Heart left ventricle (tissue), 16 donors: ENCODE measurements at regions not wholly inside any gene's neighbourhood (a gene's known extent, or its start where the extent isn't known, plus 50 kb on each side); places are given as distances from the start of the nearest gene placed in this dataset.

Source experiments
- ATAC-seq, 4 donors: fragments of 200-7000 bp; cut with Tn5 transposase; one replicate each; pipeline ENCODE4 v1.9.1; 2020 to 2022; ENCODE audit warnings: moderate library complexity in 4 of 4, mild to moderate bottlenecking in 3 of 4, moderate number of reproducible peaks in 1 of 4
- DNase-seq, 5 donors: peaks; one replicate each; pipeline ENCODE4 v3.0.0-alpha.2; 2020
- H3K27ac ChIP-seq, 12 donors: fragments of 200-600 bp; sonication (generic) in 4 of 12; one replicate each; pipeline versions ENCODE4 v1.5.0 to v1.8.0; 2016 to 2022; ENCODE audit warnings: mild to moderate bottlenecking in 2 of 12
- H3K27me3 ChIP-seq, 9 donors: fragments of 200-600 bp; sonication (generic) in 2 of 9; one replicate each; pipeline versions ENCODE4 v1.5.1 to v1.8.0; 2016 to 2022; ENCODE audit warnings: mild to moderate bottlenecking in 3 of 9
- H3K36me3 ChIP-seq, 9 donors: fragments of 200-600 bp; sonication (generic) in 2 of 9; one replicate each; pipeline versions ENCODE4 v1.5.0 to v1.8.0; 2018 to 2022; ENCODE audit warnings: mild to moderate bottlenecking in 2 of 9
- H3K4me1 ChIP-seq, 12 donors: fragments of 200-600 bp; sonication (generic) in 4 of 12; one replicate each; pipeline versions ENCODE4 v1.5.0 to v1.8.0; 2016 to 2022; ENCODE audit warnings: mild to moderate bottlenecking in 3 of 12
- H3K4me3 ChIP-seq, 12 donors: fragments of 200-600 bp; sonication (generic) in 4 of 12; one replicate each; pipeline versions ENCODE4 v1.5.0 to v1.8.0; 2017 to 2022; ENCODE audit warnings: mild to moderate bottlenecking in 9 of 12, moderate library complexity in 4 of 12
- H3K9me3 ChIP-seq, 12 donors: fragments of 200-600 bp; sonication (generic) in 4 of 12; one replicate each; pipeline versions ENCODE4 v1.5.0 to v1.8.0; 2016 to 2022; ENCODE audit warnings: mild to moderate bottlenecking in 1 of 12
- CTCF ChIP-seq, 12 donors: fragments of 200-600 bp; sonication (generic) in 4 of 12; IDR thresholded peaks; one replicate each; pipeline versions ENCODE4 v1.5.0 to v1.8.0; 2018 to 2022; ENCODE audit warnings: antibody characterized with exemption in 12 of 12, mild to moderate bottlenecking in 5 of 12
- POLR2A ChIP-seq, 2 donors: fragments of 450-650 bp; IDR thresholded peaks; one replicate each; pipeline ENCODE4 v1.6.1; 2017; ENCODE audit warnings: antibody characterized with exemption in 2 of 2, mild to moderate bottlenecking in 2 of 2, moderate library complexity in 2 of 2
- WGBS, 4 donors: extraction: QIAGEN DNeasy Blood & Tissue Kit in 2 of 4; methylation state at CpG; one replicate each; pipeline versions ENCODE4 v1.1.5 to v1.1.7; 2013 to 2018; 5-methylcytosine and 5-hydroxymethylcytosine counted together
- intact Hi-C, 10 donors: fragments of 100-400 bp; cut with DNase I; formaldehyde crosslinking; loops; one replicate each; pipeline versions ENCODE4 v1.11.1 to v1.14.2; 2022
- donor health status: ischemic (EF 13 %, LVEDD 7.1; RV severe dilation, severe dysfunction).
- donor health status: healthy with polysubstance abuse.
- donor health status: DM: no; HTN: yes; CAD: no.
- donor health status: DM: no; HTN: no; CAD: no.
- donor health status: ischemic (EF 25% LVEDD 6.9; RV normal size, moderate dysfunction).
- donor health status: ischemic (EF 25% LVEDD 5.7; RV mildly dilated, moderate dysfunction).
- donor health status: healthy.
- donor health status: DM: yes; HTN: yes; CAD: no.
- donor health status: ischemic (EF 35%, LVEDD 5.7; RV mildly dilated, moderate dysfunction).
- donor health status: nonischemic (EF 11% LVEDD 7.7; RV severe dilation, severe dysfunction).
- donor health status: DM: yes; HTN: yes; CAD: no.
- donor health status: PGD.
- donor health status: ischemic (EF 29% LVEDD 5.4; RV normal size, mild dysfunction).
- donor health status: nonischemic (EF 23%, LVEDD 6.1; RV moderate dilation, normal function).

GRCh38 chr4:136651932-136652331 lies 880.4 kb downstream of the PCDH18 start:
- Histone ChIP-seq H3K36me3 (no peaks in the 10 kb centered on the region), H3K27me3 (no peaks in the 10 kb centered on the region), H3K4me3 (no peak overlapping the region), H3K9me3 (no peaks in the 10 kb centered on the region), H3K4me1 (no peaks in the 10 kb centered on the region), H3K27ac (no peak overlapping the region)
- ATAC-seq: no peak
- intact Hi-C loops: no loop called here
- TF ChIP-seq CTCF (IDR thresholded peaks at IDR 0.05) (no peak), POLR2A (IDR thresholded peaks at IDR 0.05) (no peak)
- no peak for DNase-seq

GRCh38 chr4:136651278-136651667 lies 881.0 kb downstream of the PCDH18 start:
- intact Hi-C loops: no loop called here
- H3K4me3 ChIP-seq: no peak overlapping the region
- H3K9me3 ChIP-seq: no peaks in the 10 kb centered on the region
- WGBS, 4 donors: 60 to 82% (median 71%) methylated on average over 1 of the region's 1 CpG
- no peaks in the 10 kb centered on the region for H3K36me3 ChIP-seq
- no peak for DNase-seq
- H3K27ac ChIP-seq: no peak overlapping the region
- H3K27me3 ChIP-seq: no peaks in the 10 kb centered on the region
- ATAC-seq: no peak
- no peak for TF ChIP-seq CTCF (IDR thresholded peaks at IDR 0.05)
- H3K4me1 ChIP-seq: no peaks in the 10 kb centered on the region

GRCh38 chr4:136650541-136651277 lies 881.6 kb downstream of the PCDH18 start:
- Histone ChIP-seq H3K4me1 (no peaks in the 10 kb centered on the region), H3K27me3 (no peaks in the 10 kb centered on the region), H3K4me3 (no peak overlapping the region), H3K9me3 (no peaks in the 10 kb centered on the region), H3K36me3 (no peaks in the 10 kb centered on the region), H3K27ac (no peak overlapping the region)
- ATAC-seq (no peak), DNase-seq (no peak)
- WGBS, 4 donors: 53 to 58% (median 57%) methylated on average over 5 of the region's 5 CpGs
- intact Hi-C loops: no loop called here
- TF ChIP-seq CTCF (IDR thresholded peaks at IDR 0.05): no peak
- TF ChIP-seq POLR2A (IDR thresholded peaks at IDR 0.05): no peak

- ATAC-seq: no peak
- DNase-seq: no peak
- no peaks in the 10 kb centered on the region for H3K36me3 ChIP-seq
- H3K9me3 ChIP-seq: no peaks in the 10 kb centered on the region
- intact Hi-C loops: no loop called here
- TF ChIP-seq POLR2A (IDR thresholded peaks at IDR 0.05) (no peak), CTCF (IDR thresholded peaks at IDR 0.05) (no peak)
- H3K27me3 ChIP-seq: no peaks in the 10 kb centered on the region
- H3K27ac ChIP-seq: no peak overlapping the region
- H3K4me3 ChIP-seq: no peak overlapping the region
- no peaks in the 10 kb centered on the region for H3K4me1 ChIP-seq
Measured at GRCh38 chr4:136644279-136644678, 888.0 kb downstream of the PCDH18 start.
